Embryonic facial prominence (tissue), 1 donor: ENCODE measurements at regions not wholly inside any gene's neighbourhood (a gene's known extent, or its start where the extent isn't known, plus 50 kb on each side); places are given as distances from the start of the nearest gene placed in this dataset.
A peak's percentile ranks its signal among the peaks of the same experiment; 100 is the strongest.

Experiments
- DNase-seq: peaks from one replicate; pipeline ENCODE4 v3.0.0-alpha.2; 2016; ENCODE audit errors: extremely low spot score

- DNase-seq: no peak
Observed at GRCh38 chr1:55420929-55421716, 206.0 kb upstream of the USP24 start.

GRCh38 chr1:55420026-55420425 lies 204.9 kb upstream of the USP24 start:
- DNase-seq: peak; percentile 64

GRCh38 chr1:55418208-55419000 lies 203.2 kb upstream of the USP24 start:
- DNase-seq: peak; percentile 20

- no peak for DNase-seq
Observed at GRCh38 chr1:55416164-55416842, 201.1 kb upstream of the USP24 start.

- peak; percentile 50 for DNase-seq
Observed at GRCh38 chr1:55413286-55413685, 198.1 kb upstream of the USP24 start.

- DNase-seq: no peak
Observed at GRCh38 chr1:55412060-55412459, 196.9 kb upstream of the USP24 start.

GRCh38 chr1:55402671-55403464 lies 187.7 kb upstream of the USP24 start:
- no peak for DNase-seq

GRCh38 chr1:55402142-55402541 lies 187.0 kb upstream of the USP24 start:
- DNase-seq: no peak

GRCh38 chr1:55400508-55400907 lies 185.3 kb upstream of the USP24 start:
- peak; percentile 80 for DNase-seq

- no peak for DNase-seq
Observed at GRCh38 chr1:55399346-55399745, 184.2 kb upstream of the USP24 start.

- no peak for DNase-seq
Observed at GRCh38 chr1:55396381-55396891, 181.3 kb upstream of the USP24 start.

- no peak for DNase-seq
Observed at GRCh38 chr1:55388960-55389359, 173.8 kb upstream of the USP24 start.

GRCh38 chr1:55387145-55387544 lies 172.0 kb upstream of the USP24 start:
- no peak for DNase-seq

- no peak for DNase-seq
Observed at GRCh38 chr1:55386456-55386855, 171.3 kb upstream of the USP24 start.

- DNase-seq: no peak
Observed at GRCh38 chr1:55385402-55386018, 170.3 kb upstream of the USP24 start.

GRCh38 chr1:55384637-55385036 lies 169.5 kb upstream of the USP24 start:
- no peak for DNase-seq

GRCh38 chr1:55382806-55383305 lies 167.7 kb upstream of the USP24 start:
- DNase-seq: no peak

- DNase-seq: no peak
Observed at GRCh38 chr1:55381983-55382382, 166.8 kb upstream of the USP24 start.

- no peak for DNase-seq
Observed at GRCh38 chr1:55381491-55381890, 166.3 kb upstream of the USP24 start.

GRCh38 chr1:55380355-55380970 lies 165.3 kb upstream of the USP24 start:
- DNase-seq: no peak
